ENCODE measurements at regions not wholly inside any gene's neighbourhood (a gene's known extent, or its start where the extent isn't known, plus 50 kb on each side); places are given as distances from the start of the nearest gene placed in this dataset.
"Not testable (repeated sequence)": the region's sequence is repeated elsewhere in the genome, so short reads cannot be mapped to it uniquely, and the experiment has no call there.

DNA sequence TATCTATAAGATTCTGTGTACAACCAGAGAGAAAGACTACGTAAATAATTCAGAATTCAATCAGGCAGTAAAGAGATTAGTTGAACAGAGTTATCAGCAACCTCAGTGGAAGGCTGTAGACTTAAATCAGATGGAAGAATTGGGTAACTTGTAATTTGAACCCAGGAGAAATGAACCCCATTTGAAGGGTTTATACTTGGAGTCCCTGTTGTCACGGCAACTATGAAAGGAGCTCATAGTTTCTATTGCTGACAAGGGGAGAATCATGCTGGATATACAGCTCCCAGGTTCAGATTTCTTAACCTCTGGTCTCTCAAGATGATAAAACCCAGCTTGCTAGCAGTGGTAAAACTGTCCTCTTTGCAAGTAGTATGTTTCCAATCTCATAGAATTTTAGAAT lies 54.4 kb upstream of the BMP4 start:
- in situ Hi-C loops (cut with MboI; ENCODE audit: low sequenced_read_pairs): no loop called here

DNA sequence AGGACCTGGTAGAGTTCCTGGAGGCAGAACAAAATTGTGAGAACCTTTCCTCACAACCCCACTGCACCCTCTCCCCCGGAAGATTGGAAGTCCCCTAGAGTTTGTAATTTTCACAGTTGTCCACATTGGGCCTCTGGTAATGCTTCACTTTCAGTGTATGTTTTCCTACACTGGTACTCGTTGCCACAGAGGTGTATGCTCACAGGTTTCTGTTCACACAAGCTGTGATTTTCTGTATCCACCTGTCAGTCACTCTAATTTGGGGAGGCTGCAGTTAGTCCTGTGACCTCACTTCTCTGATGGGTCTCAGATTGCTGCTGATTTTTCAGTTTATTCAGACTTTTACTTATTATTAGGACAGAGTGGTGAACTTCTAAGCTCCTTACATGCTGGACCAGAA lies 66.4 kb upstream of the BMP4 start:
- in situ Hi-C loops (cut with MboI; ENCODE audit: low sequenced_read_pairs): no loop called here

DNA sequence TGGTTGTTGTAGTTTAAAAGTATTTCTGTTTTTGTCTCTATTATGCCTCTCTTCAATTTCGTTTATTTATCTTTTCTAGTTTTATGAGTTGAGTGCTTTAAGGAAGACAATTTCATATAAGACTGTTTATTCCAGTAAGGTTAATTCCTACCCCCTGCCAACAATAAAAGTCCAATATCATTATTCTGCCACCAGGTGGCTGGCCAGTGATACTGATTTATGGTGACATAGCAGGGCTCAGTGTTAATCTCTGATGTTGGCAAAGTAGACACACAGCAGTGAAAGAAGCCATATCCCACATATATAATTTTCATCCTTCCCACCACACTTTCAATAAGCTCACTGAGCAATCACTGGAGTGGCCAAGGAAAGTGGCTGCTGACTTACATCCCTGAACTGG lies 69.0 kb upstream of the BMP4 start:
- in situ Hi-C loops (cut with MboI; ENCODE audit: low sequenced_read_pairs): no loop called here

DNA sequence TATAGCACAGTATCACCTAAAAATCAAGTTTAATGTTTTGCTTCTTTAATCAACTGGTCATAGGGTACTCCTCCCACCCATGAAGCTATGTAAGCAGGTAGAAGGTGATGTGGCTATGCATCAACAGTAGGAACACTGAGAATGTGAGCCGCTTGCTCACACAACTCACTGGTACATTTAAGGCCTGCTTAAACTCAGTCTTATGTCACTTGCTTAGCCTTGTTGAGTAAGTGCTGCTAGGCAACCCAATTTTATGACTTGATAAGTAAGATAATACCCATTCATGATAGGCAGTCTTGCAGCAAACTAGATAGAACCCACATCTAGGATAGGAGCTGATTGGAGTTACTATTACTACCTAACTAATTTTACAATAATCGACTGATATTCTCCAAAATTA lies 70.0 kb upstream of the BMP4 start:
- in situ Hi-C loops (cut with MboI; ENCODE audit: low sequenced_read_pairs): no loop called here

DNA sequence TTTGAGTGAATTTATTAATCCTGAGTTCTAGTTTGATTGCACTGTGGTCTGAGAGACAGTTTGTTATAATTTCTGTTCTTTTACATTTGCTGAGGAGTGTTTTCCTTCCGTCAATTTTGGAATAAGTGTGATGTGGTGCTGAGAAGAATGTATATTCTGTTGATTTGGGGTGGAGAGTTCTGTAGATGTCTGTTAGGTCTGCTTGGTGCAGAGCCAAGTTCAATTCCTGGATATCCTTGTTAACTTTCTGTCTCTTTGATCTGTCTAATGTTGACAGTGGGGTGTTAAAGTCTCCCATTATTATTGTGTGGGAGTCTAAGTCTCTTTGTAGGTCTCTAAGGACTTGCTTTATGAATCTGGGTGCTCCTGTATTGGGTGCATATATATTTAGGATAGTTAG lies 74.4 kb upstream of the BMP4 start:
- in situ Hi-C loops (cut with MboI; ENCODE audit: low sequenced_read_pairs): not testable (repeated sequence)

DNA sequence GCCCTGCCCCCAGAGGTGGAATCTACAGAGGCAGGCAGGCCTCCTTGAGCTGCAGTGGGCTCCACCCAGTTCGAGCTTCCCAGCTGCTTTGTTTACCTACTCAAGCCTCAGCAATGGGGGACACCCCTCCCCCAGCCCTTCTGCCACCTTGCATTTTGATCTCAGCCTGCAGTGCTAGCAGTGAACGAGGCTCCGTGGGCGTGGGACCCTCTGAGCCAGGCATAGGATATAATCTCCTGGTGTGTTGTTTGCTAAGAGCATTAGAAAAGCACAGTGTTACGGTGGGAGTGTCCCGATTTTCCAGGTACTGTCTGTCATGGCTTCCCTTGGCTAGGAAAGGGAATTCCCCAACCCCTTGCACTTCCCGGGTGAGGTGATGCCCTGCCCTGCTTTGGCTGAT lies 76.7 kb upstream of the BMP4 start:
- in situ Hi-C loops (cut with MboI; ENCODE audit: low sequenced_read_pairs): not testable (repeated sequence)

DNA sequence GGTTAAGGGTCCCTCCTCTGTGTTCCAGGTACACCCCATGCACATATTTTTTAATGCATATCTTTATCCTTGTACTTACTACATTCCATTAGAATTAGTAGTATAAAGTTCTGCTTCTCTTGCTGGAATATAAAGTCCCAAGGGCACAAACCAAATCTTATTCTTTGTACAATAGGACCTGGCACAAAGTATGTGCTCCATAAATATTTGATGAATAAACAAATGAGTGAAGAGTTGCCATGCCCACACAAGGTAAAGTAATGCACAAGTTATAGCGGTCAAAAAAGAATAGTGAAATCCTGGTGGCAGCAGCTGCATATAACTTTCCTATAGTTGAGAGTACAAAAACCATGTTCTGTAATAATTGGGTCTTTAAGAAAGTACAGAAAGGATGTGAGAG lies 82.1 kb upstream of the BMP4 start:
- in situ Hi-C loops (cut with MboI; ENCODE audit: low sequenced_read_pairs): no loop called here

DNA sequence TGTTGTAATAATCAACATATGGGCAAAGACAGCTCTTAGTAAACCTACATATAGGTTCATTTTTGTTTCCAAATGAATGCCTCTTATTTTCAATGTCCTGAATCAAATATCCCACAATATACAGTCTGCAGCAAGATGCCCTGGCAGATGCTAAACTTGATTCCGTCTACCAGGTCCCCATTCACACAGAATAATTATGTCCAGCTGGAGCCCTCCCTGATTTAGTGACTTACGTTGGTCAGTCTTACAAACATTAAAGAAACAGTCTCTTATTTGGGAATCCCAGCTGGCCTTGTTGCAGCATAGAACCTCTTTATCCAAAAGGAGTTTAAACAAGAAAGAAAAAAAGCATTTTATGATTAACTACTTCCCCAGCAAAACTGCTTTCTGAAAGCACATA lies 82.7 kb upstream of the BMP4 start:
- in situ Hi-C loops (cut with MboI; ENCODE audit: low sequenced_read_pairs): no loop called here

DNA sequence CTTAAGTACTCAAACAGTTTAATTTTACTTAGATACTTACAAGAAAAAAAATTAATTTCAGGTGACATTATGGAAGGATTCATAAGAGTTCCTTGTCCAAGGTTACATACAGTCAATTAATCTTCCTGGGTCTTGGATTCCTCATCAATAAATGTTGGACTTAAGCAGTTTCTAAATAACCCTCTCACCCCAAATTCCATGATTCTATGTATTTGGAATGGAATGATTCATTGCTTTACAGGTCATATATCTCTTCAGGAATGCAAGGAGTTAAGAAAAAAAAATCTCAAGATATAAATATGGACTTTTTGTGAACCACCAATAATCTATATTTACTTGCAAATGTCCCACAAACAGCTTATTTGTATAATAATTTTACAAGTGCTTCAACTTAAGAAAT lies 84.2 kb upstream of the BMP4 start:
- in situ Hi-C loops (cut with MboI; ENCODE audit: low sequenced_read_pairs): no loop called here

DNA sequence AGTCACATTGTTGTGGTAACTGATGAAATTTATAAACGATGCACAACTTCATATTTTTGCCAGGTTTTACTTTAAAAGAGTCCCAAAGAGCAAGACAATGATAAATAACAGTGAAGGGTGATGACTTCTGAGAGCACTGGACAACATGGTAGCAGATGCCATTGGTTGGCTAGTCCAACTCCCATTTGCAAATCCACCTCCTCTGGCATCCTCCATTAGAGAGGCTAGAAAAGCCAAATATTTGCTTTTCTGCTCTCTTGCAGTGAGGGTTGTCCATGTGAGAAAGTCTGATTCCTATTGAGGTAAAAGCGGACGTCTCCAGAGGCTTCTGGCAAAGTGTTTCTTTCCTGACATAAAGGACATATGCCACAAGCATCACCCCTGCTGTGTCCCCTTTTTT lies 89.6 kb upstream of the BMP4 start:
- in situ Hi-C loops (cut with MboI; ENCODE audit: low sequenced_read_pairs): no loop called here

DNA sequence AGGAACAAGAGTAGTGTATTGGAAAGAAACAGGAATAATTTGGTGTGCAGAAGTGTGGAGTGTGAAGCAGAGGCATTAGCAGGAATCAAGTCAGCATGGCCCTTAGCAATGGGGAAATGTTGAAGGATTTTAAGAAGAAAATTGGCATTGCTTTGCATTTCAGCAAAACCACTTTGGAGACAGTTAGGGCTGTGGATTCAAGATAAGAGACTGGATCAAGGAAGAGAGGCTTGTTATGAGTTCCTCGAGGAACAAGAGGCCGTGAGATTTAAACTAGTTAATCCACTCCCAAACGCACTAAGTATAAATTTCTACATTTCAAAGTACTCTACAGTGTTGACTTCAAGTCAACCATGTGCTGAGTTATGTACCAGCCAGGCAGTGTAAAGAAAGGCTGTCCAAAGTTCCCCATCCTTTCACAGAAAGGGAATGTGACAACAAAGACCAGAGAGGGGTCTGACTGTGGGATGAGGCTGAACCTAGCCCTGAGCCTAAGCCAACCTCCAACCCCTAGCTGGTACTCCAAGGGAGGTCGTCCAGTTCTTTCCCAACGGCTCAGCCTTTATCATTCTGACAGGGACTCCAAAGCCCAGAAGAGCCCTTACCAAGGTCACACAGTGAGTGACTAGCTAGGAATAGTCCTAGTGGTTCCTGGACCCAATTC lies 91.2 kb upstream of the BMP4 start:
- in situ Hi-C loops (cut with MboI; ENCODE audit: low sequenced_read_pairs): no loop called here

DNA sequence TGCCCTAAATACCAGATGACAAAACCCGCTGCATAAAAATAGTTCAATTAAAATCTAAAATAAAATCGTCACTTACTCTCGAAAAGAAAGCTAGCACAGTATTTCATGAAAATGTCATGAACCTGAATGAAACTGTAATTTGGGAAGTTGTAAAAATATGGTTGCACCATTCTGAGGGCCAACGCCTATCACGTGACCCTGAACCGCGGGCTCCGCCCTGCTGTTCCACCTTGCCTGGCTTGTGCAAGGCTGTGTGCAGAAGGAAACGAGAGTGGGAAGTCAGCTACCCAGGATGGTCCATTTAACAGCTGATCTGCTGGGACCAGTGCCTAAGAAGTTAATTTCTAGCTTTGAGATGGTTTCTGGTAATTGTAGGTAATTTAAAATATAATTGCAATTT lies 91.7 kb upstream of the BMP4 start:
- in situ Hi-C loops (cut with MboI; ENCODE audit: low sequenced_read_pairs): no loop called here

DNA sequence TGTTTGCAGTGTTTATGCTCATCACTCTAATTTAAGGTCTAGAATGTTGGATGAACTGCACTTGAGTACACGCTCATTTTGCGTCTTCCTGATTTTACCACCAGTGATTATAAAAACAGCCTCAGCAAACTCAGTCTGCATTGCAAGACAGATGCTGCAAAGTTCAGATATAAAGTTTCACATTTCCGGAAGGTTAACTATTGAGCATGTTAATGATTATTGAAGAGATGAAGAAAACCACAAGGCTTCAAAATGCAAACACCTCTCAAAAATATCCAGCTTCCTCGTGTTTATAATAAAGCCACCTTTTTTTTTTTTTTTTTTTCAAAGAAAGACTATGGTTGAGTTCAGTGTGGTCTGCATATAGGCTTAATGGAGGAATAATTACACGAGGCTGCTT lies 92.1 kb upstream of the BMP4 start:
- in situ Hi-C loops (cut with MboI; ENCODE audit: low sequenced_read_pairs): no loop called here

DNA sequence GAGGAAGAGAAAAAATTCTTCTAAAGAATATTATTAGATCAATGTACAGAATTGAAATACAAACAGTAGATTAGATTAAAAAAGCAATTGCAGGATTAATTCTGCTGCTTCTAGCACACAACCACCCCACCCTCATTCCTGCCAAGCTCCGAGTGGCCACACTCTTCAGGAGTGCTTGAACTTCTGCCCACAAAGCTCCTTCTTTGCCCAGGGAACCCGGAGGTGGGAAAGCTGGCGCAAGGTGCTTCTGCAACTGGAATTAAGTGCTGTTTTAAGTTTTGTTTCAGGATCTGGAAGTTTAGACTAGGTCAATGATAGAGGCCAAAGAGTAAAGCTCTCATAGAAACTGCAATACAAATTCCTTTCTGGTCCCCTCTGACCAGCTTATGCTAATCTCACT lies 94.1 kb upstream of the BMP4 start:
- in situ Hi-C loops (cut with MboI; ENCODE audit: low sequenced_read_pairs): no loop called here

DNA sequence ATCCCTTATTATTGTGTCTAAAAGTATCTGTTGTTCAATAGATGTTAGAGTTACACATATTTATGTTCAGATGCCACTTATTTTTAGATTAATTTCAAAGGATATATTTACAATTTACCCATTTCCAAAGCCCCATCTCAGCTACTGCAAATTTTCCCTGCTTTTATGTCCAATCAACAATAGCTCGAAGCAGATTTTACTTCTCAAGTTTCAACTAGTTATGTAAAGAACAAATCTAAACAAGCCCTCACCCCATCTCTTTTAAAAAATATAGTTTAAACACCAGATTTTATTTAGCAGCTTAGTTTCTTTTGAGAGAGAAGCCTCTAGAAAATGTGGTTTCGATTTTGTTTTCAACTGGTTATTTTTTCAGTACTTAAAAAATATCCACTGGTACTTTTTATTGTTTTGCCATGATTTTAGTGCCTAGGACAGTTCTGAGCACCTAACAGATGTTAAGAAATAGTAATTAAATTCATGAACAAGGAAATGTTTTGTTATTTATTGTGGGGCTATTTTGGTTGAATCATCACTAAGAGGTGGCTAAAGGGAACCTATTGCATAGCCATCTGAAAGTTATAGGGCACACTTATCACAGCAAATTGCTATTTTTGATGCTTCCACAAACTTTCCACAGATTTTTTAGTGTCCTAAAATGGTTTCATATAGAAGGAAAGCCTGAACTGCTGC lies 96.2 kb upstream of the BMP4 start:
- in situ Hi-C loops (cut with MboI; ENCODE audit: low sequenced_read_pairs): no loop called here

DNA sequence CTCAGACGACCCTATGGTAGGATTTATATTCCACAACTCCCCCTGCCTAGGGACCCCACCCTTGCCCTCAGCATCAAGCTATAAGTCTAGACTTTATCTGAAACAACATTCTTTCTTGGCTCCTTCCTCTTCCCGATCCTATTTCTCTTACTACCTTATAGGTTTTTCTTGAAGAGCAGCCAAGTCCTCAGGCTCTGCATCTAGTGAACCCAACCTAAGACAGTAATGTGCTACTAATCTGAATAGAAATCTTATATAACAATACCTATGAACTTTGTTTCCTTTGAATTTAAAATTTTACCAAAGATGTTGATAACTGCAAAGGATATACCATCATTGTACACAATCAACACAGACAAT lies 96.7 kb upstream of the BMP4 start:
- in situ Hi-C loops (cut with MboI; ENCODE audit: low sequenced_read_pairs): no loop called here

DNA sequence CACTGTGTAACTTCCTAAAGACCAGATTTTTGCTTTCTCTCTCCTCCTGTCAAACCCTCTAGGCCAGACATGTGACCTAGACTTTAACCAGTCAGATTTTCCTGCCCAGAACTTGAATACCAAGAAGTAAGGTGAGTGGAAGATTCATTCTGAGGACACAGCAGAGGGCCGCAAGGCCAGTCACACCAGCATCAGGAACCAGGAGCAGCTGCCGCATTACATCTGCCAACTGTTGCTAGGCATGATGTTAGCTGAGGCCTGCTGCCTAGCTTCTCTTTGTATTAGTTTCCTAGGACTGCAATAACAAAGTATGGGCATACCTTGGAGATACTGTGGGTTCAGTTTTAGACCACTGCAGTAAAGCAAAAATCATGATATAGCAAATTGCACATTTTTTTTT lies 101.9 kb upstream of the BMP4 start:
- in situ Hi-C loops (cut with MboI; ENCODE audit: low sequenced_read_pairs): no loop called here

DNA sequence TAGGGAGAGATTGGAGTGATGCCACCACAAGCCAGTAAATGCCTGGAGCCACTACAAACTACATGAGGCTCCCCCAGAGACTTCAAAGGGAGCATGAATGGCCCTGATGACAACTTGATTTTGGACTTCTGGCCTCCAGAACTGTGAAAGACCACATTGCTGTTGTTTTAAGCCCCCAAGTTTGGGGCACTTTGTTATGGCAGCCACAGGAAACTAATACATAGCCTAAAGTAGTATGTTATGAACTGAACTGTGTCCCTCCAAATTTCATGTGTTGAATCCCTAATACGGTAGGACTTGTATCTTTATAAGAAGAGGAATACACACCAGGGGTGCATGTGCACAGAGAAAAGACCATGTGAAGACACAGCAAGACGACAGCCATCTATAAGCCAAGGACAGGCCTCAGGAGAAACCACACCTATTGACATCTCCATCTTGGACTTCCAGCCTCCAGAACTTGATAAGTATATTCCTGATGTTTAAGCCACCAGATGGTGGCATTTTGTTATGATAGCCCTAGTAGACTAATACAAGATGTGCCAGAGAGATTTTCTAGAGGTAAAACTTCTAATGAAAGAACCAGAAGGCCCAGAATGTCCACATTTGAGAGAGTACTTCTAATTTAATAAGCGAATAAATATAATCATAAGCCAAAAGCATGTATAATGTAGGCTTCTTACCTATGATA lies 127.1 kb upstream of the BMP4 start:
- in situ Hi-C loops (cut with MboI; ENCODE audit: low sequenced_read_pairs): no loop called here

DNA sequence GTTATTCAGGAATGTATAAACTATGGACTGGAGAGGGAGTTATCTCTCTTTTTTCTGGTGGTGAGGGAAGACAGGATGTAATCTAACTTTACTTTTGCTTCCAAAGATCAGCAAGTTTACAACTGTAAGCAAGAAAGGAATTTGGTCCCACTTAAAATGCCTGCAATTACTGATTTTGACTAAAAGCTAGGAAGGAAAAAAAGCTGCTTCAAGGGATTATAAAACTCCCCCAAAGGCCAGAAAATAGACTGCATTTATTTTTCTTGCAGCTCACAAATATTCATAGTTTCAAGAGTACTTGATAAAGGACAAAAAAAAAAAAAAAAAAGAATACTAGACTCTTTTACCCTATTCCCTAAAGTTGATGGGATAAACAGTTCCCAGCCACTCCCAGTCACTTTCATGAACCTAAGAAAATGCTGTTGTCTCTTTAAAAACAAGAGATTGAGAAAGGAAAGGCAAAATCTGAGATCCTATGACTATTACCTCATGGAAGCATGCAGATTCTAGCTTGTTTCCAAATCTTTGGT lies 128.7 kb upstream of the BMP4 start:
- in situ Hi-C loops (cut with MboI; ENCODE audit: low sequenced_read_pairs): no loop called here

DNA sequence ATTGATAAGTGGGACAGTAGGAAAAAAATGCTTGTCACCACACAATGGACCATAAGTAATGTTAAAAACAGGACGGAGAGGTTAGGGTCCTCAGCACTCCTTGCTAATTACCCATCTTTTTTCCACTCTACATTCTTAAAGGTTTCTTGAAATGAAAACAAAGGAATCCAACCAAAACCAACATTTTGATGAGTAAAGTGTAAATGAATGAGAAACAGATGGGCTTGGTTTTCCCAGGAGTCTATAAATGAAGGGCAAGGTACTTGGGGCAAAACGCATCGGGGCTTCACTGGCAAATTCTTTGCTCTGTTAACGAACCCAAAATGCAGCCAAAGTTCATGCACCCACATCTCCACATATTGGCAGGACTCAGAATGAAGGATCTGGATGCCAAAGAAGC lies 129.2 kb upstream of the BMP4 start:
- in situ Hi-C loops (cut with MboI; ENCODE audit: low sequenced_read_pairs): no loop called here

DNA sequence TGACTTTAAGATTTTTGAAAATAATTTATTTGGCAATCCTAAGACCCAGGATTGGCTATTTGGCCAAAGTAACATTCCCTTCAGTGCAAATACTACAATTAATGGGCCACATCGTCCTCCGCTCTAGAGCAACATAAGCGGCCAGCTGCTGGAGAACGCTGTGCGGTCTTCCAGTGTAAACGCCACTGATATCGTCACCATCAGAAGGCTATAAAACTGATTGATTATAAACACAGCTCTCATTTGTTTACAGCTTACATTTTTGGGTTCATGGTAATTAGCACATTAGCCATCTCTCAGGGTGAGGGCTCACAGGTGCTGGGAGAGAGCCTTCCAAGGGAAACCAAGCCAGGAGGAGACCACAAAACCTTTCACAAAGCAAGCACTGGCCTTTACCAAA lies 130.1 kb upstream of the BMP4 start:
- in situ Hi-C loops (cut with MboI; ENCODE audit: low sequenced_read_pairs): no loop called here

DNA sequence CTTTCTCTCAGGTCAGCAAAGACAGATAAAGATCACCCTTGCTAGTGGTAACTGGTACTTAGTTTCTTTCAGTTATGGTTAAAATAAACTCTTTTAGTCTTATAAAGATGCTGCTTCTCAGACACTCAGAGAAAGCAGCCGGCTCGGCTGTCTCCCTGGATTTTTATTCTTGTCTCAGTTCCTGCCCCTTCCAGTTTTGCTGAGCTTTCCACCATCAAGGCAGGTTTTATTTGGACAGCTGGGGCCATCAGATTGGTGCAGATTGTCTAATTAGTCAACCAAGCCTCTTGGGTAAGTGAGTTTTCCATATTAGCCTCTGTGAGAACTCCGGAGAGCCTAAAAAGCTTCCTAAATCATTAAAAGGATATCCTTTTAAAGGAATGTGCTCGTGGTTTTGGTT lies 130.8 kb upstream of the BMP4 start:
- in situ Hi-C loops (cut with MboI; ENCODE audit: low sequenced_read_pairs): no loop called here

Data from HL-60/S4 treated with phorbol 12-myristate 13-acetate at 8.2 ng/mL for 4 days and 3 days (cell line).